Heart left ventricle (tissue), 16 donors: ENCODE measurements at regions not wholly inside any gene's neighbourhood (a gene's known extent, or its start where the extent isn't known, plus 50 kb on each side); places are given as distances from the start of the nearest gene placed in this dataset.

Experiments
- ATAC-seq, 4 donors: fragments of 200-7000 bp; cut with Tn5 transposase; one replicate each; pipeline ENCODE4 v1.9.1; 2020 to 2022; ENCODE audit warnings: moderate library complexity in 4 of 4, mild to moderate bottlenecking in 3 of 4, moderate number of reproducible peaks in 1 of 4
- DNase-seq, 5 donors: peaks; one replicate each; pipeline ENCODE4 v3.0.0-alpha.2; 2020
- H3K27ac ChIP-seq, 12 donors: fragments of 200-600 bp; sonication (generic) in 4 of 12; one replicate each; pipeline versions ENCODE4 v1.5.0 to v1.8.0; 2016 to 2022; ENCODE audit warnings: mild to moderate bottlenecking in 2 of 12
- H3K27me3 ChIP-seq, 9 donors: fragments of 200-600 bp; sonication (generic) in 2 of 9; one replicate each; pipeline versions ENCODE4 v1.5.1 to v1.8.0; 2016 to 2022; ENCODE audit warnings: mild to moderate bottlenecking in 3 of 9
- H3K36me3 ChIP-seq, 9 donors: fragments of 200-600 bp; sonication (generic) in 2 of 9; one replicate each; pipeline versions ENCODE4 v1.5.0 to v1.8.0; 2018 to 2022; ENCODE audit warnings: mild to moderate bottlenecking in 2 of 9
- H3K4me1 ChIP-seq, 12 donors: fragments of 200-600 bp; sonication (generic) in 4 of 12; one replicate each; pipeline versions ENCODE4 v1.5.0 to v1.8.0; 2016 to 2022; ENCODE audit warnings: mild to moderate bottlenecking in 3 of 12
- H3K4me3 ChIP-seq, 12 donors: fragments of 200-600 bp; sonication (generic) in 4 of 12; one replicate each; pipeline versions ENCODE4 v1.5.0 to v1.8.0; 2017 to 2022; ENCODE audit warnings: mild to moderate bottlenecking in 9 of 12, moderate library complexity in 4 of 12
- H3K9me3 ChIP-seq, 12 donors: fragments of 200-600 bp; sonication (generic) in 4 of 12; one replicate each; pipeline versions ENCODE4 v1.5.0 to v1.8.0; 2016 to 2022; ENCODE audit warnings: mild to moderate bottlenecking in 1 of 12
- CTCF ChIP-seq, 12 donors: fragments of 200-600 bp; sonication (generic) in 4 of 12; IDR thresholded peaks; one replicate each; pipeline versions ENCODE4 v1.5.0 to v1.8.0; 2018 to 2022; ENCODE audit warnings: antibody characterized with exemption in 12 of 12, mild to moderate bottlenecking in 5 of 12
- POLR2A ChIP-seq, 2 donors: fragments of 450-650 bp; IDR thresholded peaks; one replicate each; pipeline ENCODE4 v1.6.1; 2017; ENCODE audit warnings: antibody characterized with exemption in 2 of 2, mild to moderate bottlenecking in 2 of 2, moderate library complexity in 2 of 2
- WGBS, 4 donors: extraction: QIAGEN DNeasy Blood & Tissue Kit in 2 of 4; methylation state at CpG; one replicate each; pipeline versions ENCODE4 v1.1.5 to v1.1.7; 2013 to 2018; 5-methylcytosine and 5-hydroxymethylcytosine counted together
- intact Hi-C, 10 donors: fragments of 100-400 bp; cut with DNase I; formaldehyde crosslinking; loops; one replicate each; pipeline versions ENCODE4 v1.11.1 to v1.14.2; 2022
- donor health status: ischemic (EF 13 %, LVEDD 7.1; RV severe dilation, severe dysfunction).
- donor health status: healthy with polysubstance abuse.
- donor health status: DM: no; HTN: yes; CAD: no.
- donor health status: DM: no; HTN: no; CAD: no.
- donor health status: ischemic (EF 25% LVEDD 6.9; RV normal size, moderate dysfunction).
- donor health status: ischemic (EF 25% LVEDD 5.7; RV mildly dilated, moderate dysfunction).
- donor health status: healthy.
- donor health status: DM: yes; HTN: yes; CAD: no.
- donor health status: ischemic (EF 35%, LVEDD 5.7; RV mildly dilated, moderate dysfunction).
- donor health status: nonischemic (EF 11% LVEDD 7.7; RV severe dilation, severe dysfunction).
- donor health status: DM: yes; HTN: yes; CAD: no.
- donor health status: PGD.
- donor health status: ischemic (EF 29% LVEDD 5.4; RV normal size, mild dysfunction).
- donor health status: nonischemic (EF 23%, LVEDD 6.1; RV moderate dilation, normal function).

- no peak for TF ChIP-seq POLR2A (IDR thresholded peaks at IDR 0.05)
- ATAC-seq (no peak), DNase-seq (no peak)
- no peak overlapping the region for H3K27ac ChIP-seq
- H3K9me3 ChIP-seq = peaks cover 0 to 9% (median 0%) of the 10 kb centered on the region in 12 donors
- no peak overlapping the region for H3K4me3 ChIP-seq
- intact Hi-C loops = no loop called here
- H3K36me3 ChIP-seq = no peaks in the 10 kb centered on the region
- WGBS, 4 donors = 71 to 83% (median 78%) methylated on average over 3 of the region's 3 CpGs
- H3K27me3 ChIP-seq = no peaks in the 10 kb centered on the region
- no peaks in the 10 kb centered on the region for H3K4me1 ChIP-seq
Measured at GRCh38 chr15:101590785-101591184, 61.4 kb downstream of the TM2D3 start.

- no peak for ATAC-seq
- Histone ChIP-seq H3K4me3 (no peak overlapping the region), H3K9me3 (peaks cover 0 to 12% (median 0%) of the 10 kb centered on the region in 12 donors), H3K27ac (no peak overlapping the region), H3K27me3 (no peaks in the 10 kb centered on the region), H3K36me3 (no peaks in the 10 kb centered on the region), H3K4me1 (peaks cover 0 to 7% (median 0%) of the 10 kb centered on the region in 12 donors)
- intact Hi-C loops = no loop called here
- no peak for TF ChIP-seq POLR2A (IDR thresholded peaks at IDR 0.05)
- no peak for TF ChIP-seq CTCF (IDR thresholded peaks at IDR 0.05)
- no peak for DNase-seq
Measured at GRCh38 chr15:101583284-101583683, 68.9 kb downstream of the TM2D3 start.

GRCh38 chr15:101580431-101580830 is 71.8 kb downstream of the TM2D3 start:
- ATAC-seq (no peak), DNase-seq (no peak)
- 76 to 81% (median 78%) methylated on average over 11 of the region's 11 CpGs for WGBS, 4 donors
- no peaks in the 10 kb centered on the region for H3K27me3 ChIP-seq
- TF ChIP-seq POLR2A (IDR thresholded peaks at IDR 0.05) = no peak
- TF ChIP-seq CTCF (IDR thresholded peaks at IDR 0.05) = no peak
- no peak overlapping the region for H3K27ac ChIP-seq
- intact Hi-C loops = no loop called here
- no peak overlapping the region for H3K4me3 ChIP-seq
- H3K4me1 ChIP-seq = peaks cover 0 to 7% (median 0%) of the 10 kb centered on the region in 12 donors
- H3K36me3 ChIP-seq = no peaks in the 10 kb centered on the region
- H3K9me3 ChIP-seq = peaks cover 0 to 12% (median 0%) of the 10 kb centered on the region in 12 donors

- no peak for ATAC-seq
- Histone ChIP-seq H3K36me3 (no peaks in the 10 kb centered on the region), H3K9me3 (peaks cover 0 to 12% (median 0%) of the 10 kb centered on the region in 12 donors), H3K27ac (no peak overlapping the region), H3K27me3 (peaks cover 0 to under 1% (median 0%) of the 10 kb centered on the region in 9 donors), H3K4me3 (no peak overlapping the region), H3K4me1 (peaks cover 0 to 7% (median 0%) of the 10 kb centered on the region in 12 donors)
- no peak for DNase-seq
- WGBS, 4 donors = 59 to 73% (median 68%) methylated on average over 8 of the region's 8 CpGs
- TF ChIP-seq POLR2A (IDR thresholded peaks at IDR 0.05) = no peak
- TF ChIP-seq CTCF (IDR thresholded peaks at IDR 0.05) = no peak
- intact Hi-C loops = loop anchor here in 2 of 10 donors (5.0 kb wide), 2 partner anchors 222 to 277 kb away; no protein-coding TSS in a partner anchor
Measured at GRCh38 chr15:101579631-101580163, 72.5 kb downstream of the TM2D3 start.
